ENCODE measurements at regions not wholly inside any gene's neighbourhood (a gene's known extent, or its start where the extent isn't known, plus 50 kb on each side); places are given as distances from the start of the nearest gene placed in this dataset.

GRCh38 chr2:129716781-129717559, 262.5 kb upstream of the RAB6C start:
- Histone ChIP-seq H3K36me3 (ENCODE audit: control insufficient read depth in 2 of 2, extremely low read depth in 1 of 2, insufficient read depth in 2 of 2, low read length in 2 of 2) (no peaks in the 10 kb centered on the region), H3K27me3 (ENCODE audit: control insufficient read depth in 2 of 2, insufficient read depth in 2 of 2, low read length in 2 of 2) (no peaks in the 10 kb centered on the region), H2AFZ (ENCODE audit: low read depth, low read length) (no peak overlapping the region), H3K27ac (ENCODE audit: insufficient read depth, low read depth, low read length) (no peak overlapping the region), H3K9me3 (replicated peaks; ENCODE audit: control insufficient read depth, insufficient read depth, low read length) (peaks cover 5% of the 10 kb centered on the region), H3K9ac (replicated peaks; ENCODE audit: extremely low read depth, insufficient read depth, low read length) (no peak overlapping the region), H3K4me2 (ENCODE audit: insufficient read depth, low read length) (no peak overlapping the region), H3K4me1 (ENCODE audit: control insufficient read depth, extremely low read depth, insufficient read depth, low read length) (no peaks in the 10 kb centered on the region), H3K79me2 (ENCODE audit: control insufficient read depth, insufficient read depth, low read length) (no peaks in the 10 kb centered on the region), H3K4me3 (replicated peaks in 1 of 3; ENCODE audit: insufficient read depth in 1 of 3, low read depth in 1 of 3, low read length in 3 of 3) (no peak overlapping the region), H4K20me1 (replicated peaks; ENCODE audit: control insufficient read depth, extremely low read depth, insufficient read depth, low read length) (no peaks in the 10 kb centered on the region), H3K9me1 (replicated peaks; ENCODE audit: control insufficient read depth, extremely low read depth, insufficient read depth, low read length) (no peaks in the 10 kb centered on the region)
- ChIA-PET POLR2A (no interaction called here), CTCF (no interaction called here)
- no TSS peak for BruUV-seq (replicated peaks)
- dilution Hi-C loops (cut with MboI; ENCODE audit: extremely low pct_ligation_motif_present, low sequenced_read_pairs): no loop called here
- intact Hi-C loops (cut with micrococcal nuclease): no loop called here
- no peak for DNase-seq (ENCODE audit: low read depth, low spot score)
- TF ChIP-seq MYC (IDR thresholded peaks at IDR 0.05; ENCODE audit: low read depth, low read length): no peak
- no peak for TF ChIP-seq EZH2 (IDR thresholded peaks at IDR 0.05; ENCODE audit: borderline replicate concordance, low read depth, low read length, severe bottlenecking)
- TF ChIP-seq, protein P1, sequence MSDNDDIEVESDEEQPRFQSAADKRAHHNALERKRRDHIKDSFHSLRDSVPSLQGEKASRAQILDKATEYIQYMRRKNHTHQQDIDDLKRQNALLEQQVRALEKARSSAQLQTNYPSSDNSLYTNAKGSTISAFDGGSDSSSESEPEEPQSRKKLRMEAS (IDR thresholded peaks at IDR 0.05; ENCODE audit: insufficient read depth, insufficient read length): no peak
- TF ChIP-seq FOS (IDR thresholded peaks at IDR 0.05; ENCODE audit: borderline replicate concordance, insufficient read depth, low read length): no peak
- no peak for TF ChIP-seq POLR2AphosphoS5 (IDR thresholded peaks at IDR 0.05; ENCODE audit: insufficient read depth, low read depth, low read length)
- no peak for TF ChIP-seq POLR2A (IDR thresholded peaks at IDR 0.05; ENCODE audit: low read depth, low read length)
- TF ChIP-seq GATA2 (IDR thresholded peaks at IDR 0.05; ENCODE audit: insufficient read depth, insufficient read length, low read depth, low read length): no peak
- no peak for TF ChIP-seq JUN (IDR thresholded peaks at IDR 0.05; ENCODE audit: borderline replicate concordance, insufficient read depth, insufficient read length, low read depth)
- TF ChIP-seq CTCF (IDR thresholded peaks at IDR 0.05; ENCODE audit: extremely low read depth in 1 of 2, insufficient read depth in 1 of 2, low read depth in 1 of 2, low read length in 2 of 2): no peak
- FAIRE-seq: no peak
